ENCODE measurements at regions not wholly inside any gene's neighbourhood (a gene's known extent, or its start where the extent isn't known, plus 50 kb on each side); places are given as distances from the start of the nearest gene placed in this dataset.

DNA sequence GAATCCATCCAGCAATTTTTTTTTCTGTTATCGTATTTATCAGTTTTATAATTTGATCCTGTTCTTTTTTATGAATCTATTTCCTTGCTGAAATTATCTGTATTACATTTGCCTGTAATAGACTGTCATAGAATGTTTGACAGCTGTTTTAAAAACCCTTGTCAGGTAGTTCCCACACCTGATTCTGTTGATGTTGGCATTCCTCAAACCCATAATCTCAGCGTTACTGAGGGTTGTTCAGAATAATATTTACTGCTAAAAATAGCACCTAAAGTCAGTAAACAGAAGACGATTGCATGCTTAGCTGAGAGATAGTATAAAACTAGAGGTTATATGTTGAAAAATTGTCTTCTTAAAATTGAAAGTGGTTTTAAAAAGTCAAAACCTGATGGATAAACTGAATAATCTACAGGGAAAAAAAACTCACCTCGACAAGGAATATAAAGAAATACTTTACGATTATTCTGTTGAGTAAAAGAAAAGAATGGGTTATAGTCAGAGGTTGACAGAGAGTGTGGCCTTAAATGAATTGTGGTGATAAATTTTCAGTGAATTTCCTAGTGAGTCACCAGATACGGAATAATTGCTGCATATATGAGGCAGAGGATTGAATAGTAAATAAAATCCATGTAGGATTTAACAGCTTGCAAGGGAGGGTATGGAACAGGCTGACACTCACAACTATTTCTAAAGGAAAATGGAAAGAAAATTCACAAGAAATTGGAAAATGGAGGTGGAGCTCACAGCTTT, 824.1 kb upstream of the IGFBP3 start:
- ATAC-seq (no peak), DNase-seq (no peak)
- Mint-ChIP-seq H3K4me1 (ENCODE audit: low read depth) (no peaks in the 10 kb centered on the region), H3K9me3 (peaks cover 5% of the 10 kb centered on the region), H3K36me3 (ENCODE audit: low read depth) (no peaks in the 10 kb centered on the region), H3K4me3 (no peak overlapping the region), H3K27me3 (no peaks in the 10 kb centered on the region), H3K27ac (no peak overlapping the region)
- TF ChIP-seq, protein P1, sequence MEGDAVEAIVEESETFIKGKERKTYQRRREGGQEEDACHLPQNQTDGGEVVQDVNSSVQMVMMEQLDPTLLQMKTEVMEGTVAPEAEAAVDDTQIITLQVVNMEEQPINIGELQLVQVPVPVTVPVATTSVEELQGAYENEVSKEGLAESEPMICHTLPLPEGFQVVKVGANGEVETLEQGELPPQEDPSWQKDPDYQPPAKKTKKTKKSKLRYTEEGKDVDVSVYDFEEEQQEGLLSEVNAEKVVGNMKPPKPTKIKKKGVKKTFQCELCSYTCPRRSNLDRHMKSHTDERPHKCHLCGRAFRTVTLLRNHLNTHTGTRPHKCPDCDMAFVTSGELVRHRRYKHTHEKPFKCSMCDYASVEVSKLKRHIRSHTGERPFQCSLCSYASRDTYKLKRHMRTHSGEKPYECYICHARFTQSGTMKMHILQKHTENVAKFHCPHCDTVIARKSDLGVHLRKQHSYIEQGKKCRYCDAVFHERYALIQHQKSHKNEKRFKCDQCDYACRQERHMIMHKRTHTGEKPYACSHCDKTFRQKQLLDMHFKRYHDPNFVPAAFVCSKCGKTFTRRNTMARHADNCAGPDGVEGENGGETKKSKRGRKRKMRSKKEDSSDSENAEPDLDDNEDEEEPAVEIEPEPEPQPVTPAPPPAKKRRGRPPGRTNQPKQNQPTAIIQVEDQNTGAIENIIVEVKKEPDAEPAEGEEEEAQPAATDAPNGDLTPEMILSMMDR (IDR thresholded peaks at IDR 0.05), result no peak
- ChIA-PET POLR2A (no interaction called here), CTCF (no interaction called here)
- intact Hi-C loops (cut with micrococcal nuclease), result no loop called here

DNA sequence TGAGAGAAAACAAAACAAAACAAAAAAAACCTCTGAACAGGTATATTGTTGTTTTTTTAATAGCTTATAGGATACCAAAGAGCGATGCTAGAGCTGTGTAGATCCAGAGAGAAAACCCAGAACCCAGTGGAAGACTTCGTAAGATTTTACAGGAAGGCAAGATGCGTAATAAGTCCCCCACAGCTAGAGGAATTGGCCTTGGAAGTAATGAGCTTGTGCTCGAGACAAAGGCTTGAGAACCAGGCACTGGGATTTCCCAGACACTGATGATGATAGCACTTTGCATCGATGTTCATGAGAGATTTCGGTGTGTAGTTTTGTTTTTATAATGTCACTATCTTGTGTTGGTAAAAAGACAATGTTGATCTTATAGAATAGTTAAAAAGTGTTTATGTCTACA, 821.5 kb upstream of the IGFBP3 start:
- ATAC-seq, result no peak
- ChIA-PET POLR2A (no interaction called here), CTCF (interaction anchor here (1.0 kb wide), 1 partner anchor 178 kb away, joined by 4 read pairs; no protein-coding TSS in a partner anchor)
- Mint-ChIP-seq H3K27me3 (no peaks in the 10 kb centered on the region), H3K36me3 (ENCODE audit: low read depth) (no peaks in the 10 kb centered on the region), H3K9me3 (peaks cover 3% of the 10 kb centered on the region), H3K4me3 (no peak overlapping the region), H3K27ac (no peak overlapping the region), H3K4me1 (ENCODE audit: low read depth) (no peaks in the 10 kb centered on the region)
- intact Hi-C loops (cut with micrococcal nuclease), result no loop called here
- no peak for DNase-seq
- TF ChIP-seq, protein P1 (IDR thresholded peaks at IDR 0.05), result no peak

DNA sequence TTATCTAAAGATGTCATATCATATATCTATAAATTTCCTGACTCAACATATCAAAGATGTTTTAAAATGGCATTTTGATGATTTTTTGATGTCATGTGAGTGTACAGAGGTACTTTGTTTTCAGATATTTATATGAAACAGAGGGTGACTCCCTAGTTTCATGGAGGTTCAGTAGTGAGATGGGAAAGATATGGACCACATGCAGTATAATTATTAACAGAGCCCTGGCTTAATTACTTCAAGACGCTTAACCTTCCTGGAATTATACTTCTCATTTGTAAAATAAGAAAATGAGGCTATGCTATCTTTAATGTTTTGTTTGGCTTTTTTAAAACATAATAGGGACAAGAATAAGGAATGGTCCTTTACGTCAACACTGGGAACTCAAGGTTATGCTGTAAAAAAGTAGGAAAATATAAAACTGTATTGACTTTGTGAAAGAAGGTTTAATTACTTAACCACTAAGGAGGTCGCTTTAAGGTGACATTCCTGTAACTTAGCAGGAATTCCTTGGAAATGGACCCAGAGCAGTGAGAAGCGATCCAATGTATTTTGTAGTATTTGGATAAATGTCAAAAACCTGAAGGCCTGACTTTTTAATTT, 821.0 kb upstream of the IGFBP3 start:
- no peak overlapping the region for H3K4me3 Mint-ChIP-seq
- no peak overlapping the region for H3K27ac Mint-ChIP-seq
- no peaks in the 10 kb centered on the region for H3K36me3 Mint-ChIP-seq (ENCODE audit: low read depth)
- peaks cover 3% of the 10 kb centered on the region for H3K9me3 Mint-ChIP-seq
- ATAC-seq (no peak), DNase-seq (no peak)
- H3K4me1 Mint-ChIP-seq (ENCODE audit: low read depth), result no peaks in the 10 kb centered on the region
- no peaks in the 10 kb centered on the region for H3K27me3 Mint-ChIP-seq
- TF ChIP-seq, protein P1 (IDR thresholded peaks at IDR 0.05), result no peak
- CTCF ChIA-PET, result interaction anchor here (1.0 kb wide), 1 partner anchor 178 kb away, joined by 4 read pairs; no protein-coding TSS in a partner anchor
- intact Hi-C loops (cut with micrococcal nuclease), result no loop called here
- POLR2A ChIA-PET, result no interaction called here

DNA sequence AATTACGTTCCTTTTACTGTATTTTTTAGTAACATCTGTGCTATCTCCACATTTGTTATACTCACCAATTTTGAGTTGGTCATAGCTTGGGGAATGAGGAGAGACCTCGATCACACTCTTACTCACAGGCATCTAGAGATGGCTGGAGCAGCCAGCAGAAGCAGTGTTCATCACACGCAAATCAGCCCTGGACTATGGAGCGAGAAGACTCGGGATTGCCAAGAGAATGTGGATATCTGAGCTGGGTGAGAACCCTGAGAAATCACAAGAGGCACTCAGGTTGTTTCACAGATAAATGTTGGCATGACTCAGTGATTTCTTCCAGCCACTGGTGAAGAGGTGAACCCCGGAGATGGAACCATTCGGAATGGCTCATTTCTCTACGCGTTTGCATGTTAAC, 820.1 kb upstream of the IGFBP3 start:
- TF ChIP-seq, protein P1 (IDR thresholded peaks at IDR 0.05), result no peak
- ChIA-PET CTCF (no interaction called here), POLR2A (no interaction called here)
- ATAC-seq (no peak), DNase-seq (no peak)
- Mint-ChIP-seq H3K36me3 (ENCODE audit: low read depth) (no peaks in the 10 kb centered on the region), H3K27me3 (no peaks in the 10 kb centered on the region), H3K4me3 (no peak overlapping the region), H3K4me1 (ENCODE audit: low read depth) (no peaks in the 10 kb centered on the region), H3K27ac (no peak overlapping the region), H3K9me3 (peaks cover 4% of the 10 kb centered on the region)
- intact Hi-C loops (cut with micrococcal nuclease), result no loop called here

DNA sequence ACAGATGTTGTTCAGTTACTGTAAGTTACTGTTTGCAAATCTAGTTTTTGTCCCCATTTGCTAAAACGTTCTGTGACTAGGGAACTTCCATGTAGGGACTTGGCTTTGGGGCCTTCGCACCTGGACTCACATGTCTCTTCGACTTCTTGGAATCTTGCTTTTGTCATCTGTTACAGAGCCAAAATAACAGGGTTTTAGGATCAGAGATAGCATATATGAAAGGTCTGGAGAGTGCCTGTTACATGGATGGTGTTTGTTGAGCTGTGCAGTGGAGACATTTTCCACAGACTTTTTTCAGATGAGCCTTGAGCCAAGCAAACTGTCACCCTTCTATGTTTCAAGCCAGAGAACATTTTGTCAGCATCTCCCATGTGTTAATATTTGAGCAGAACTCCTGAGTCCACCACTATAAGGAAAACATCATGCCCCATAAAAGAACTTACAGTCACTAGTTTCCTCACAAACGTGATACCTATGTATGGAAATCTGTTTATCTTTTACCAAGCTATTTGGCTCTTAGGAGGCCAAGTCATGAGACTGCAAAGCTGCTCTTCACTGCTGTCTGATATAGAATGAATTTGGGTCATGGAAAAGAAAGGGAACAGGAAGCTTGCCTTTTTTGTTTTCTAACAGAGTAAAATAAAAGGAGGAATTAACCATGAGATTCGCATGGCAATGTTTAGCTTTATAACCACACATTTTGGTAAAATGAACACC, 818.6 kb upstream of the IGFBP3 start:
- H3K4me1 Mint-ChIP-seq (ENCODE audit: low read depth), result no peaks in the 10 kb centered on the region
- POLR2A ChIA-PET, result no interaction called here
- H3K4me3 Mint-ChIP-seq, result no peak overlapping the region
- H3K36me3 Mint-ChIP-seq (ENCODE audit: low read depth), result no peaks in the 10 kb centered on the region
- ATAC-seq (no peak), DNase-seq (no peak)
- no peaks in the 10 kb centered on the region for H3K27me3 Mint-ChIP-seq
- TF ChIP-seq, protein P1 (IDR thresholded peaks at IDR 0.05), result no peak
- intact Hi-C loops (cut with micrococcal nuclease), result no loop called here
- CTCF ChIA-PET, result no interaction called here
- no peak overlapping the region for H3K27ac Mint-ChIP-seq
- H3K9me3 Mint-ChIP-seq, result peaks cover 2% of the 10 kb centered on the region
